K562 (cell line): ENCODE measurements at regions not wholly inside any gene's neighbourhood (a gene's known extent, or its start where the extent isn't known, plus 50 kb on each side); places are given as distances from the start of the nearest gene placed in this dataset.

ENCODE experiments used
- ATAC-seq: fragments of 200-7000 bp; cut with Tn5 transposase; 3 replicates; pipeline ENCODE4 v1.9.1; 2020; ENCODE audit warnings: moderate library complexity
- BruUV-seq: library from RNA; stranded (reverse); fragments of 400-500 nt; replicated peaks from 2 replicates; lab custom pipeline; 2021; lab: Mats Ljungman, UMichigan
- CTCF ChIA-PET: fragments of 300-600 bp; formaldehyde crosslinking; extraction: SDS; loops from one replicate; lab custom pipeline; 2021; ENCODE audit warnings: low intra/inter-chr PET ratio; lab: Yijun Ruan, JAX
- POLR2A ChIA-PET: fragments of 300-600, 350-650 bp; sonication (Branson Sonifier 250); formaldehyde crosslinking; extraction: SDS; loops from one replicate; lab custom pipeline; 2021; ENCODE audit warnings: antibody characterized with exemption, inconsistent platforms; lab: Yijun Ruan, JAX
- DNase-seq, 4 experiments: peaks; one replicate each; pipeline versions ENCODE4 v3.0.0 to v3.0.0-alpha.2; 2011 to 2018; ENCODE audit warnings: low spot score in 3 of 4, mixed read lengths in 3 of 4; ENCODE audit errors: extremely low read depth in 1 of 4
- FAIRE-seq: peaks from 2 replicates; lab custom pipeline; 2011; peaks lifted over from hg19 to GRCh38; lab: Jason Lieb, UNC
- H2AFZ ChIP-seq: 2 replicates; pipeline ENCODE4 v1.6.0; 2011; ENCODE audit warnings: low read depth, low read length, control low read depth, inconsistent platforms
- H3K27ac ChIP-seq: fragments of 200-600 bp; 3 replicates; pipeline ENCODE4 v1.8.0; 2011; ENCODE audit warnings: low read depth, mild to moderate bottlenecking, control low read depth, inconsistent platforms, low read length, moderate library complexity, mixed read lengths; ENCODE audit errors: extremely low read depth
- H3K27me3 ChIP-seq, 2 experiments: fragments of 300-600 bp in 1 of 2; 2 replicates in 1 of 2; 3 replicates in 1 of 2; pipeline versions ENCODE4 v1.6.0 to v1.8.0; 2011; ENCODE audit warnings: inconsistent platforms in 2 of 2, low read length in 2 of 2, mild to moderate bottlenecking in 1 of 2, mixed read lengths in 1 of 2, moderate library complexity in 1 of 2; ENCODE audit not compliant: control insufficient read depth in 2 of 2, insufficient read depth in 2 of 2
- H3K36me3 ChIP-seq: fragments of 300-600 bp; 3 replicates; pipeline ENCODE4 v1.8.0; 2011; ENCODE audit warnings: mild to moderate bottlenecking, low read length, inconsistent platforms; ENCODE audit not compliant: control insufficient read depth, insufficient read depth
- H3K4me1 ChIP-seq, 2 experiments: fragments of 200-600 bp in 1 of 2; replicated peaks in 1 of 2; 2 replicates in 1 of 2; 3 replicates in 1 of 2; pipeline versions ENCODE4 v1.5.1 to v1.8.0; 2011; ENCODE audit warnings: inconsistent platforms in 2 of 2, low read length in 2 of 2, mild to moderate bottlenecking in 1 of 2, mixed read lengths in 1 of 2, moderate library complexity in 1 of 2; ENCODE audit not compliant: control insufficient read depth in 2 of 2, insufficient read depth in 2 of 2
- H3K4me2 ChIP-seq: 2 replicates; pipeline ENCODE4 v1.6.1; 2011; ENCODE audit warnings: low read length, control low read depth, inconsistent platforms, mixed read lengths; ENCODE audit not compliant: insufficient read depth
- H3K4me3 ChIP-seq: fragments of 200-600 bp; sonication (generic), shearing (Covaris generic); 2 replicates; pipeline ENCODE4 v1.5.1; 2016; ENCODE audit warnings: control low read depth, inconsistent platforms
- H3K79me2 ChIP-seq: fragments of 200-600 bp; 3 replicates; pipeline ENCODE4 v1.8.0; 2011; ENCODE audit warnings: low read length, inconsistent platforms; ENCODE audit not compliant: control insufficient read depth, insufficient read depth
- H3K9ac ChIP-seq, 2 experiments: 2 replicates each; pipeline versions ENCODE4 v1.6.0 to v1.6.1; 2011; ENCODE audit warnings: low read depth in 2 of 2, low read length in 2 of 2, control low read depth in 1 of 2, inconsistent platforms in 1 of 2, mild to moderate bottlenecking in 1 of 2, mixed read lengths in 1 of 2; ENCODE audit not compliant: insufficient read depth in 1 of 2
- H3K9me1 ChIP-seq: one replicate; pipeline ENCODE4 v1.6.0; 2011; ENCODE audit warnings: inconsistent platforms, mild to moderate bottlenecking, low read length, moderate library complexity; ENCODE audit not compliant: control insufficient read depth, insufficient read depth
- H3K9me3 ChIP-seq: replicated peaks from 2 replicates; pipeline ENCODE4 v1.5.1; 2011; ENCODE audit warnings: low read depth, low read length, inconsistent platforms; ENCODE audit not compliant: control insufficient read depth, insufficient read depth
- H4K20me1 ChIP-seq: replicated peaks from 2 replicates; pipeline ENCODE4 v1.6.1; 2011; ENCODE audit warnings: low read length, inconsistent platforms, mixed read lengths; ENCODE audit not compliant: control insufficient read depth, insufficient read depth
- DIDO1 ChIP-seq: fragments of 450-650 bp; IDR thresholded peaks from 2 replicates; pipeline ENCODE4 v1.6.1; 2016; ENCODE audit warnings: low read depth, missing biosample characterization, missing genetic modification characterization
- MCM3 ChIP-seq: fragments of 450-650 bp; IDR thresholded peaks from 2 replicates; pipeline ENCODE4 v1.6.1; 2016
- PURB ChIP-seq: sonication (generic); formaldehyde crosslinking; IDR thresholded peaks from 2 replicates; pipeline ENCODE4 v1.9.0; 2021; ENCODE audit warnings: low read depth, mild to moderate bottlenecking, missing genetic modification reagents
- SAFB2 ChIP-seq: fragments of 200-400 bp; formaldehyde crosslinking; IDR thresholded peaks from 2 replicates; pipeline ENCODE4 v1.6.1; 2018; ENCODE audit warnings: borderline replicate concordance, low read length, low read depth, moderate library complexity; ENCODE audit not compliant: severe bottlenecking
- SRSF9 ChIP-seq: fragments of 200-400 bp; formaldehyde crosslinking; IDR thresholded peaks from 2 replicates; pipeline ENCODE4 v1.6.1; 2017; ENCODE audit warnings: low read depth, low read length, borderline replicate concordance
- ZC3H4 ChIP-seq: sonication (generic); formaldehyde crosslinking; IDR thresholded peaks from 2 replicates; pipeline ENCODE4 v1.9.0; 2021; ENCODE audit warnings: missing genetic modification reagents, borderline replicate concordance
- WGBS: fragments of 100-300 bp; shearing (Covaris generic); methylation state at CpG from one replicate; pipeline ENCODE4 v1.1.6; 2016; ENCODE audit warnings: low coverage, mixed read lengths; ENCODE audit not compliant: insufficient coverage; ENCODE audit errors: missing lambda C conversion rate; 5-methylcytosine and 5-hydroxymethylcytosine counted together
- in situ Hi-C: fragments of 300-500 bp; cut with MboI; formaldehyde crosslinking; loops from 4 replicates; pipeline ENCODE4 v1.15.0; 2018; ENCODE audit warnings: inconsistent platforms, mixed read lengths
- intact Hi-C: fragments of 100-400 bp; cut with micrococcal nuclease; formaldehyde crosslinking; loops from 2 replicates; pipeline ENCODE4 v1.14.2; 2022
- TF ChIP-seq, protein P1 (sequence below): fragments of 250-450 bp; sonication (Bioruptor Pico); IDR thresholded peaks from 2 replicates; pipeline ENCODE4 v1.4.0; 2020; ENCODE audit warnings: mild to moderate bottlenecking, moderate library complexity, borderline replicate concordance
- TF ChIP-seq, protein P2 (sequence below): sonication (generic); formaldehyde crosslinking; IDR thresholded peaks from 2 replicates; pipeline ENCODE4 v1.8.0; 2022; ENCODE audit warnings: mild to moderate bottlenecking, missing genetic modification reagents, borderline replicate concordance
- TF ChIP-seq, protein P3 (sequence below), 3 experiments: IDR thresholded peaks in 2 of 3; conservative IDR thresholded peaks in 1 of 3; 2 replicates each; pipeline ENCODE4 v1.5.1; 2011 to 2012; ENCODE audit warnings: low read length in 3 of 3, mild to moderate bottlenecking in 3 of 3, control low read depth in 2 of 3, improper control_type of control experiment in 1 of 3, inconsistent platforms in 1 of 3, low read depth in 1 of 3, mixed read lengths in 1 of 3, moderate library complexity in 1 of 3; ENCODE audit not compliant: insufficient read depth in 2 of 3

DNA sequence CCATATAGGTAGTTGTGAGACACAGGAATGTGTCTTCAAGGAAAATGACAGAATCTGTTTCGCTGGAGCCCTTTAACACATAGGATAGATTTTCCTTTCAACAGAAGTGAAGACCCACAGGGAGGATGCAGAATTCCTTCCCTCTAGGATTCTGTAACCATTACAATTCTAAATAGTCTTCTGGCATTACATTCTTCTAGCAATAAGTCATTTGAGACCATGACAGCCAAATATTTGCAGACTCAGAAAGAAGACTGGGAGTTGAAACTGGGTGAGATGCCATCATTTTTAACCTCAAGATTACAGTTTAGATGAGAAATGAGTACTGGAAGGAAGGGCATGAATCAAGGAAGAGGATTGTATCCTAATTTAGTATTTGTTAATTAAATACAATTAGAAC lies 61.6 kb downstream of the ZBTB18 start (continued):
- TF ChIP-seq, protein P1, sequence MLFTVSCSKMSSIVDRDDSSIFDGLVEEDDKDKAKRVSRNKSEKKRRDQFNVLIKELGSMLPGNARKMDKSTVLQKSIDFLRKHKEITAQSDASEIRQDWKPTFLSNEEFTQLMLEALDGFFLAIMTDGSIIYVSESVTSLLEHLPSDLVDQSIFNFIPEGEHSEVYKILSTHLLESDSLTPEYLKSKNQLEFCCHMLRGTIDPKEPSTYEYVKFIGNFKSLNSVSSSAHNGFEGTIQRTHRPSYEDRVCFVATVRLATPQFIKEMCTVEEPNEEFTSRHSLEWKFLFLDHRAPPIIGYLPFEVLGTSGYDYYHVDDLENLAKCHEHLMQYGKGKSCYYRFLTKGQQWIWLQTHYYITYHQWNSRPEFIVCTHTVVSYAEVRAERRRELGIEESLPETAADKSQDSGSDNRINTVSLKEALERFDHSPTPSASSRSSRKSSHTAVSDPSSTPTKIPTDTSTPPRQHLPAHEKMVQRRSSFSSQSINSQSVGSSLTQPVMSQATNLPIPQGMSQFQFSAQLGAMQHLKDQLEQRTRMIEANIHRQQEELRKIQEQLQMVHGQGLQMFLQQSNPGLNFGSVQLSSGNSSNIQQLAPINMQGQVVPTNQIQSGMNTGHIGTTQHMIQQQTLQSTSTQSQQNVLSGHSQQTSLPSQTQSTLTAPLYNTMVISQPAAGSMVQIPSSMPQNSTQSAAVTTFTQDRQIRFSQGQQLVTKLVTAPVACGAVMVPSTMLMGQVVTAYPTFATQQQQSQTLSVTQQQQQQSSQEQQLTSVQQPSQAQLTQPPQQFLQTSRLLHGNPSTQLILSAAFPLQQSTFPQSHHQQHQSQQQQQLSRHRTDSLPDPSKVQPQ (CRISPR knock-in tag), result no peak
- TF ChIP-seq, protein P2, sequence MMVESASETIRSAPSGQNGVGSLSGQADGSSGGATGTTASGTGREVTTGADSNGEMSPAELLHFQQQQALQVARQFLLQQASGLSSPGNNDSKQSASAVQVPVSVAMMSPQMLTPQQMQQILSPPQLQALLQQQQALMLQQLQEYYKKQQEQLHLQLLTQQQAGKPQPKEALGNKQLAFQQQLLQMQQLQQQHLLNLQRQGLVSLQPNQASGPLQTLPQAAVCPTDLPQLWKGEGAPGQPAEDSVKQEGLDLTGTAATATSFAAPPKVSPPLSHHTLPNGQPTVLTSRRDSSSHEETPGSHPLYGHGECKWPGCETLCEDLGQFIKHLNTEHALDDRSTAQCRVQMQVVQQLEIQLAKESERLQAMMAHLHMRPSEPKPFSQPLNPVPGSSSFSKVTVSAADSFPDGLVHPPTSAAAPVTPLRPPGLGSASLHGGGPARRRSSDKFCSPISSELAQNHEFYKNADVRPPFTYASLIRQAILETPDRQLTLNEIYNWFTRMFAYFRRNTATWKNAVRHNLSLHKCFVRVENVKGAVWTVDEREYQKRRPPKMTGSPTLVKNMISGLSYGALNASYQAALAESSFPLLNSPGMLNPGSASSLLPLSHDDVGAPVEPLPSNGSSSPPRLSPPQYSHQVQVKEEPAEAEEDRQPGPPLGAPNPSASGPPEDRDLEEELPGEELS (CRISPR knock-in tag), result no peak
- TF ChIP-seq ZC3H4 (CRISPR knock-in tag) (no peak), DIDO1 (tag) (no peak)

DNA sequence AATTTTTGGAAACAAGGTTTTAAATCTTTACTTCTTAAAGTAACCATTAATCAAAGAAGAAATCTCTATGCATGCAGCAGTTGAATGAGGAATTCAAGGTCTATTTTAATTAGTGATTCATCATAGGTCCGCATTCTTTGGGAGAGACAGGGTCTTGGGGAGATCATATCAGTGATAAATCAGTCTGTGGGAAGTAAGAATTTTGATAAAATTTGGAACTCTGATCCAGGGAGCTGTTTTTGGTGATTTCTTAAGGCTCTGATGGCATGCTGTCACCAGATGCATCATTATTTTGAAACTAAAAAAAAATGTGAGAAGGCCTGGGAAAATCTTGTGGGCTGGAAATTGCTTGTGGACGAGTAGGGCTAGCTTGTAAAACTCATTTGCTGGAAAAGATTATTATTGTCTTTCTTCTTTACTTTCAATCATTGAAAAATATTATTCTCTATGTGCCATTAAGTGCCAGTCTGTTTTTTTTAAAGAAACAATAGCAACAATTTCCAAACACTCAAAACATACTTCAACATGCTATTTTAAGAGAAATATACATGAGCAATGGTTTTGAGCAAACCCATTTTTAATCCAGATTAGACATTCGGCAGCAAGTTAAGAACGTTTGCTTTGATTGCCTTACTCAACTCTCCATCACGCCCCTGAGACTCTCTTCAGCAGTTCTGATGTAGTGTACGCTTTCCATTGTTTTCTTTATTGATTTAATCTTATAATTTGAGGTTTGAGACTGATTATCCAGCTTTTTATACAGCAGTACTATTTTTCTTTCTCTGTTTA lies 62.6 kb downstream of the ZBTB18 start:
- 2% methylated on average over 6 of the region's 6 CpGs for WGBS
- Histone ChIP-seq H3K9ac (no peak overlapping the region), H3K4me3 (no peak overlapping the region), H3K27me3 (peaks cover 10 to 12% of the 10 kb centered on the region in 2 experiments), H3K9me3 (no peaks in the 10 kb centered on the region), H4K20me1 (no peaks in the 10 kb centered on the region), H3K4me2 (no peak overlapping the region), H3K79me2 (no peaks in the 10 kb centered on the region), H3K36me3 (no peaks in the 10 kb centered on the region), H3K27ac (no peak overlapping the region), H3K9me1 (no peaks in the 10 kb centered on the region), H2AFZ (no peak overlapping the region), H3K4me1 (no peaks in the 10 kb centered on the region)
- BruUV-seq, result no TSS peak
- ChIA-PET CTCF (no interaction called here), POLR2A (no interaction called here)
- no peak for FAIRE-seq
- in situ Hi-C loops, result no loop called here
- no peak for ATAC-seq
- intact Hi-C loops, result no loop called here
- DNase-seq, result no peak
- TF ChIP-seq, protein P3, sequence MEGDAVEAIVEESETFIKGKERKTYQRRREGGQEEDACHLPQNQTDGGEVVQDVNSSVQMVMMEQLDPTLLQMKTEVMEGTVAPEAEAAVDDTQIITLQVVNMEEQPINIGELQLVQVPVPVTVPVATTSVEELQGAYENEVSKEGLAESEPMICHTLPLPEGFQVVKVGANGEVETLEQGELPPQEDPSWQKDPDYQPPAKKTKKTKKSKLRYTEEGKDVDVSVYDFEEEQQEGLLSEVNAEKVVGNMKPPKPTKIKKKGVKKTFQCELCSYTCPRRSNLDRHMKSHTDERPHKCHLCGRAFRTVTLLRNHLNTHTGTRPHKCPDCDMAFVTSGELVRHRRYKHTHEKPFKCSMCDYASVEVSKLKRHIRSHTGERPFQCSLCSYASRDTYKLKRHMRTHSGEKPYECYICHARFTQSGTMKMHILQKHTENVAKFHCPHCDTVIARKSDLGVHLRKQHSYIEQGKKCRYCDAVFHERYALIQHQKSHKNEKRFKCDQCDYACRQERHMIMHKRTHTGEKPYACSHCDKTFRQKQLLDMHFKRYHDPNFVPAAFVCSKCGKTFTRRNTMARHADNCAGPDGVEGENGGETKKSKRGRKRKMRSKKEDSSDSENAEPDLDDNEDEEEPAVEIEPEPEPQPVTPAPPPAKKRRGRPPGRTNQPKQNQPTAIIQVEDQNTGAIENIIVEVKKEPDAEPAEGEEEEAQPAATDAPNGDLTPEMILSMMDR (IDR thresholded peaks at IDR 0.05 in 2 of 3, conservative IDR thresholded peaks at IDR 0.05 in 1 of 3; ENCODE audit: insufficient read depth in 2 of 3, low read depth in 1 of 3, low read length in 3 of 3), result no peak
- TF ChIP-seq PURB (CRISPR knock-in tag), result no peak
- no peak for TF ChIP-seq SRSF9
- TF ChIP-seq SAFB2, result no peak
- no peak for TF ChIP-seq MCM3
